ENCODE measurements at regions not wholly inside any gene's neighbourhood (a gene's known extent, or its start where the extent isn't known, plus 50 kb on each side); places are given as distances from the start of the nearest gene placed in this dataset.

GRCh38 chr3:72553298-72553697 is 294.9 kb downstream of the SHQ1 start:
- TF ChIP-seq CTCF (IDR thresholded peaks at IDR 0.05; ENCODE audit: insufficient read depth, low read length, poor library complexity, severe bottlenecking): no peak
- TF ChIP-seq EZH2phosphoT487 (conservative IDR thresholded peaks at IDR 0.05; ENCODE audit: low read length): no peak

All from SU-DHL-6 (cell line).